GM20431 (cell line): ENCODE measurements at regions not wholly inside any gene's neighbourhood (a gene's known extent, or its start where the extent isn't known, plus 50 kb on each side); places are given as distances from the start of the nearest gene placed in this dataset.

Experiments
- in situ Hi-C: fragments of 300-500 bp; cut with MseI, MboI; formaldehyde crosslinking; loops from one replicate; pipeline ENCODE4 v1.15.0; 2020; ENCODE audit warnings: low sequenced_read_pairs; ENCODE audit not compliant: unreplicated experiment

GRCh38 chr20:22901921-22902320 lies 133.2 kb upstream of the SSTR4 start:
- in situ Hi-C loops, result no loop called here

GRCh38 chr20:22904386-22904785 lies 130.7 kb upstream of the SSTR4 start:
- in situ Hi-C loops, result no loop called here

- in situ Hi-C loops, result no loop called here
These were observed 130.2 kb upstream of the SSTR4 start for GRCh38 chr20:22904905-22905304.

GRCh38 chr20:22905658-22906057 lies 129.5 kb upstream of the SSTR4 start:
- in situ Hi-C loops, result no loop called here

- in situ Hi-C loops, result no loop called here
These were observed 126.7 kb upstream of the SSTR4 start for GRCh38 chr20:22908437-22908836.

GRCh38 chr20:22908944-22909343 lies 126.2 kb upstream of the SSTR4 start:
- in situ Hi-C loops, result no loop called here

- in situ Hi-C loops, result no loop called here
These were observed 125.7 kb upstream of the SSTR4 start for GRCh38 chr20:22909436-22909835.

- in situ Hi-C loops, result no loop called here
These were observed 124.7 kb upstream of the SSTR4 start for GRCh38 chr20:22910287-22910852.

- in situ Hi-C loops, result no loop called here
These were observed 120.8 kb upstream of the SSTR4 start for GRCh38 chr20:22914291-22914690.

GRCh38 chr20:22915512-22915911 lies 119.6 kb upstream of the SSTR4 start:
- in situ Hi-C loops, result no loop called here

GRCh38 chr20:22916021-22916842 lies 118.9 kb upstream of the SSTR4 start:
- in situ Hi-C loops, result no loop called here

- in situ Hi-C loops, result no loop called here
These were observed 116.7 kb upstream of the SSTR4 start for GRCh38 chr20:22918286-22918983.

GRCh38 chr20:22920898-22921297 lies 114.2 kb upstream of the SSTR4 start:
- in situ Hi-C loops, result no loop called here

GRCh38 chr20:22921595-22922421 lies 113.3 kb upstream of the SSTR4 start:
- in situ Hi-C loops, result no loop called here

GRCh38 chr20:22922987-22923386 lies 112.1 kb upstream of the SSTR4 start:
- in situ Hi-C loops, result no loop called here

- in situ Hi-C loops, result no loop called here
These were observed 110.9 kb upstream of the SSTR4 start for GRCh38 chr20:22924046-22924737.

GRCh38 chr20:22924949-22925612 lies 110.0 kb upstream of the SSTR4 start:
- in situ Hi-C loops, result no loop called here

GRCh38 chr20:22925613-22925983 lies 109.5 kb upstream of the SSTR4 start:
- in situ Hi-C loops, result no loop called here

GRCh38 chr20:22927537-22927936 lies 107.6 kb upstream of the SSTR4 start:
- in situ Hi-C loops, result no loop called here
